Stimulated activated CD4-positive, alpha-beta T cell treated with anti-CD3 and anti-CD28 coated beads, Interleukin-4, amount 100 ng/mL, for 24 hours (primary cell): ENCODE measurements at regions not wholly inside any gene's neighbourhood (a gene's known extent, or its start where the extent isn't known, plus 50 kb on each side); places are given as distances from the start of the nearest gene placed in this dataset.
"Not testable (repeated sequence)": the region's sequence is repeated elsewhere in the genome, so short reads cannot be mapped to it uniquely, and the experiment has no call there.

ENCODE experiments used
- DNase-seq: peaks from one replicate; pipeline ENCODE4 v3.0.0-alpha.2; 2020

- DNase-seq = no peak
Observed at GRCh38 chr1:228870041-228870713, 134.9 kb downstream of the RHOU start.

- no peak for DNase-seq
Observed at GRCh38 chr1:228871314-228872061, 136.2 kb downstream of the RHOU start.

- no peak for DNase-seq
Observed at GRCh38 chr1:228872080-228872479, 136.8 kb downstream of the RHOU start.

GRCh38 chr1:228873709-228874108 is 138.4 kb downstream of the RHOU start:
- DNase-seq = no peak

- DNase-seq = no peak
Observed at GRCh38 chr1:228875741-228876140, 140.5 kb downstream of the RHOU start.

GRCh38 chr1:228876187-228876586 is 140.9 kb downstream of the RHOU start:
- DNase-seq = no peak

- no peak for DNase-seq
Observed at GRCh38 chr1:228879164-228879563, 143.9 kb downstream of the RHOU start.

- no peak for DNase-seq
Observed at GRCh38 chr1:228882041-228882770, 146.9 kb downstream of the RHOU start.

- no peak for DNase-seq
Observed at GRCh38 chr1:228882771-228883450, 147.6 kb downstream of the RHOU start.

- DNase-seq = no peak
Observed at GRCh38 chr1:228883535-228883934, 148.3 kb downstream of the RHOU start.

GRCh38 chr1:228884196-228884595 is 148.9 kb downstream of the RHOU start:
- no peak for DNase-seq

GRCh38 chr1:228884615-228885566 is 149.6 kb downstream of the RHOU start:
- no peak for DNase-seq

- no peak for DNase-seq
Observed at GRCh38 chr1:228885845-228886244, 150.6 kb downstream of the RHOU start.

- no peak for DNase-seq
Observed at GRCh38 chr1:228887101-228887500, 151.8 kb downstream of the RHOU start.

GRCh38 chr1:228887960-228888359 is 152.7 kb downstream of the RHOU start:
- no peak for DNase-seq

- DNase-seq = no peak
Observed at GRCh38 chr1:228889289-228889688, 154.0 kb downstream of the RHOU start.

- DNase-seq = no peak
Observed at GRCh38 chr1:228891272-228892034, 156.2 kb downstream of the RHOU start.

- DNase-seq = not testable (repeated sequence)
Observed at GRCh38 chr1:228892200-228892599, 156.9 kb downstream of the RHOU start.

GRCh38 chr1:228894442-228894989 is 159.2 kb downstream of the RHOU start:
- DNase-seq = no peak

GRCh38 chr1:228897901-228898300 is 162.6 kb downstream of the RHOU start:
- no peak for DNase-seq

GRCh38 chr1:228898582-228898992 is 163.3 kb downstream of the RHOU start:
- no peak for DNase-seq
